Gastroesophageal sphincter (tissue), 4 donors: ENCODE measurements at regions not wholly inside any gene's neighbourhood (a gene's known extent, or its start where the extent isn't known, plus 50 kb on each side); places are given as distances from the start of the nearest gene placed in this dataset.
A peak's percentile ranks its signal among the peaks of the same experiment; 100 is the strongest.

Experiments used
- ATAC-seq: fragments of 150-250 bp; one replicate; pipeline ENCODE4 v1.9.1; 2016; ENCODE audit warnings: mild to moderate bottlenecking, moderate library complexity
- H3K27ac ChIP-seq, 4 donors: fragments of 200-600 bp; sonication (generic) in 3 of 4; 1 replicate in 3 of 4; 2 replicates in 1 of 4; pipeline ENCODE4 v1.5.1; 2016 to 2019
- H3K27me3 ChIP-seq: fragments of 200-600 bp; sonication (generic); one replicate; pipeline ENCODE4 v1.5.1; 2019
- H3K36me3 ChIP-seq, 2 donors: fragments of 200-600 bp; sonication (generic); one replicate each; pipeline ENCODE4 v1.5.1; 2019; ENCODE audit warnings: control low read depth in 1 of 2
- H3K4me1 ChIP-seq, 3 donors: fragments of 200-600 bp; sonication (generic); 1 replicate in 2 of 3; 2 replicates in 1 of 3; pipeline ENCODE4 v1.5.1; 2016 to 2019; ENCODE audit warnings: control low read depth in 2 of 3
- H3K4me3 ChIP-seq, 2 donors: fragments of 200-600 bp; sonication (generic); one replicate each; pipeline ENCODE4 v1.5.1; 2019; ENCODE audit warnings: mild to moderate bottlenecking in 1 of 2, moderate library complexity in 1 of 2
- H3K9me3 ChIP-seq, 3 donors: fragments of 200-600 bp; sonication (generic); one replicate each; pipeline ENCODE4 v1.5.1; 2017 to 2019; ENCODE audit warnings: control low read depth in 2 of 3
- EP300 ChIP-seq: sonication (generic); formaldehyde crosslinking; IDR thresholded peaks from one replicate; pipeline ENCODE4 v1.6.1; 2017; ENCODE audit warnings: antibody characterized with exemption, mild to moderate bottlenecking
- POLR2A ChIP-seq, 2 donors: fragments of 450-650 bp; IDR thresholded peaks; one replicate each; pipeline ENCODE4 v1.6.1; 2017; ENCODE audit warnings: antibody characterized with exemption in 2 of 2, mild to moderate bottlenecking in 2 of 2, moderate library complexity in 1 of 2
- POLR2AphosphoS5 ChIP-seq: sonication (generic); formaldehyde crosslinking; IDR thresholded peaks from one replicate; pipeline ENCODE4 v1.6.1; 2017; ENCODE audit warnings: antibody characterized with exemption
- WGBS, 2 donors: methylation state at CpG; one replicate each; pipeline ENCODE4 v1.1.5; 2018; ENCODE audit warnings: low coverage in 1 of 2; 5-methylcytosine and 5-hydroxymethylcytosine counted together
- TF ChIP-seq, protein P1 (sequence below), 4 experiments: fragments of 200-600 bp in 2 of 4; fragments of 450-650 bp in 2 of 4; sonication (generic) in 1 of 4; IDR thresholded peaks; one replicate each; pipeline ENCODE4 v1.5.1; 2017 to 2019; ENCODE audit warnings: antibody characterized with exemption in 4 of 4, mild to moderate bottlenecking in 2 of 4, moderate library complexity in 2 of 4

DNA sequence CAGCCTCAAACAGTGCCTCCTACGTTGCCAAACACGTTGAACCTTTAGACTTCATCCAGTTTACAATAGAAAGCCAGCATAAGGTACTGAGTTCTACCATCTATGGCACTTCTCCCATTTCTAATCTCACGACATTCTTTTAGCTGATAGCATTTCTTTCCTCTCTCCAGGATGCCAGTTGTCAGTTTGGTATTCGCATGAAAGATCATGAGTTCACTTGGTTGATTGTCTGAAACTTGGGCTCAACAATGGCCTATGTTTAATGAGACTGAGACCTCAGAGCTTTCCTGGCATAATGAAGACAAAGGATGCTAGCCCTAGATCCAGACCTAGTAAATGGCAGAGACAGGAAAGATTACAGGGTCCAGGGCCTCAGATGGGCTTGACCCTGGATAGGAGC lies 69.2 kb upstream of the SPRY1 start:
- Histone ChIP-seq H3K27ac (no peak overlapping the region), H3K27me3 (no peaks in the 10 kb centered on the region), H3K36me3 (no peaks in the 10 kb centered on the region), H3K4me3 (no peak overlapping the region), H3K9me3 (peaks cover 0 to 25% (median 0%) of the 10 kb centered on the region in 3 donors), H3K4me1 (no peaks in the 10 kb centered on the region)
- no peak for ATAC-seq
- 82 to 89% methylated on average over 3 to 4 of the region's 4 CpGs for WGBS, 2 donors
- no peak for TF ChIP-seq POLR2A (IDR thresholded peaks at IDR 0.05)
- TF ChIP-seq, protein P1, sequence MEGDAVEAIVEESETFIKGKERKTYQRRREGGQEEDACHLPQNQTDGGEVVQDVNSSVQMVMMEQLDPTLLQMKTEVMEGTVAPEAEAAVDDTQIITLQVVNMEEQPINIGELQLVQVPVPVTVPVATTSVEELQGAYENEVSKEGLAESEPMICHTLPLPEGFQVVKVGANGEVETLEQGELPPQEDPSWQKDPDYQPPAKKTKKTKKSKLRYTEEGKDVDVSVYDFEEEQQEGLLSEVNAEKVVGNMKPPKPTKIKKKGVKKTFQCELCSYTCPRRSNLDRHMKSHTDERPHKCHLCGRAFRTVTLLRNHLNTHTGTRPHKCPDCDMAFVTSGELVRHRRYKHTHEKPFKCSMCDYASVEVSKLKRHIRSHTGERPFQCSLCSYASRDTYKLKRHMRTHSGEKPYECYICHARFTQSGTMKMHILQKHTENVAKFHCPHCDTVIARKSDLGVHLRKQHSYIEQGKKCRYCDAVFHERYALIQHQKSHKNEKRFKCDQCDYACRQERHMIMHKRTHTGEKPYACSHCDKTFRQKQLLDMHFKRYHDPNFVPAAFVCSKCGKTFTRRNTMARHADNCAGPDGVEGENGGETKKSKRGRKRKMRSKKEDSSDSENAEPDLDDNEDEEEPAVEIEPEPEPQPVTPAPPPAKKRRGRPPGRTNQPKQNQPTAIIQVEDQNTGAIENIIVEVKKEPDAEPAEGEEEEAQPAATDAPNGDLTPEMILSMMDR (IDR thresholded peaks at IDR 0.05) = no peak
- no peak for TF ChIP-seq POLR2AphosphoS5
- no peak for TF ChIP-seq EP300

- WGBS, 2 donors = 56 to 75% methylated on average over 3 of the region's 3 CpGs
- Histone ChIP-seq H3K4me3 (no peak overlapping the region), H3K27ac (no peak overlapping the region), H3K4me1 (no peaks in the 10 kb centered on the region), H3K9me3 (peaks cover 0 to 23% (median 0%) of the 10 kb centered on the region in 3 donors), H3K36me3 (no peaks in the 10 kb centered on the region), H3K27me3 (no peaks in the 10 kb centered on the region)
- no peak for ATAC-seq
- TF ChIP-seq POLR2AphosphoS5 = no peak
- no peak for TF ChIP-seq POLR2A (IDR thresholded peaks at IDR 0.05)
- TF ChIP-seq EP300 = no peak
- TF ChIP-seq, protein P1 (IDR thresholded peaks at IDR 0.05) = no peak
Measured at GRCh38 chr4:123327846-123328429, 68.7 kb upstream of the SPRY1 start.

DNA sequence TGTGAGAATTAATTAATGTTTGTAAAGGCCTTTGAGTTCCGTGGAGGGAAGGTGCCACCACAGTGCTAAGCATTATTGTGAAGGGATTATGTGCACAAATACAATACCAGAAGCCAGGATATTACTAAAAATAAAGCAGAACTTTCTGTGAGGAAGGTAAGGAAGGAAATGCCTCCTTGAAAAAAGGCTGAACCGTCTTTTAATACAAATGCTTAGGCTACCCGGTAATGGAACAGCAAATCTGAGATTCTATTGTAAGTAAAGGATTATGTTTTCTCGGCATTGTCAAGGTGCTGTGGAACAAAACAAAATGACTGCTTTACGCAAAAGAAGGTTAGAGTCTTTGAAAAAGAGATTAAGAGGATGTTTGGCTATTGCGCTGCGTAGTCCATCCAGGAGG lies 57.9 kb upstream of the SPRY1 start:
- Histone ChIP-seq H3K27ac (peak overlapping the region in 3 of 4 donors; percentile 11 to 73 (median 57)), H3K9me3 (no peaks in the 10 kb centered on the region), H3K27me3 (no peaks in the 10 kb centered on the region), H3K4me3 (no peak overlapping the region), H3K4me1 (no peaks in the 10 kb centered on the region), H3K36me3 (no peaks in the 10 kb centered on the region)
- TF ChIP-seq POLR2AphosphoS5 = no peak
- no peak for TF ChIP-seq EP300
- TF ChIP-seq POLR2A (IDR thresholded peaks at IDR 0.05) = no peak
- TF ChIP-seq, protein P1 (IDR thresholded peaks at IDR 0.05) = no peak
- WGBS, 2 donors = 64 to 71% methylated on average over 7 of the region's 7 CpGs
- ATAC-seq = no peak

GRCh38 chr4:123339507-123340380 lies 56.9 kb upstream of the SPRY1 start:
- Histone ChIP-seq H3K27me3 (no peaks in the 10 kb centered on the region), H3K4me1 (no peaks in the 10 kb centered on the region), H3K4me3 (no peak overlapping the region), H3K36me3 (no peaks in the 10 kb centered on the region), H3K27ac (peak overlapping the region; percentile 11 to 73 (median 37)), H3K9me3 (no peaks in the 10 kb centered on the region)
- WGBS, 2 donors = 75 to 78% methylated on average over 3 to 5 of the region's 5 CpGs
- no peak for TF ChIP-seq POLR2AphosphoS5
- TF ChIP-seq, protein P1 (IDR thresholded peaks at IDR 0.05) = no peak
- no peak for TF ChIP-seq POLR2A (IDR thresholded peaks at IDR 0.05)
- TF ChIP-seq EP300 = no peak
- no peak for ATAC-seq

- Histone ChIP-seq H3K4me3 (no peak overlapping the region), H3K9me3 (no peaks in the 10 kb centered on the region), H3K27me3 (no peaks in the 10 kb centered on the region), H3K27ac (peak overlapping the region in 3 of 4 donors; percentile 38 to 73 (median 62)), H3K4me1 (no peaks in the 10 kb centered on the region), H3K36me3 (no peaks in the 10 kb centered on the region)
- ATAC-seq = peak; percentile 86
- TF ChIP-seq EP300 = no peak
- peak; percentile 33 for TF ChIP-seq POLR2AphosphoS5
- WGBS, 2 donors = 61 to 63% methylated on average over 6 to 7 of the region's 7 CpGs
Measured at GRCh38 chr4:123340381-123340701, 56.3 kb upstream of the SPRY1 start.
